ENCODE measurements at regions not wholly inside any gene's neighbourhood (a gene's known extent, or its start where the extent isn't known, plus 50 kb on each side); places are given as distances from the start of the nearest gene placed in this dataset.
"Not testable (repeated sequence)": the region's sequence is repeated elsewhere in the genome, so short reads cannot be mapped to it uniquely, and the experiment has no call there.

- peaks cover 21% of the 10 kb centered on the region for H3K27me3 Mint-ChIP-seq
- peak; percentile 14 for ATAC-seq (replicated peaks)
- no peaks in the 10 kb centered on the region for H3K36me3 Mint-ChIP-seq (ENCODE audit: low read depth)
- H3K4me3 Mint-ChIP-seq, result no peak overlapping the region
- no peaks in the 10 kb centered on the region for H3K4me1 Mint-ChIP-seq
- no peak overlapping the region for H3K27ac Mint-ChIP-seq
- H3K9me3 Mint-ChIP-seq, result no peaks in the 10 kb centered on the region
These were observed 150.5 kb upstream of the THUMPD2 start for GRCh38 chr2:39929531-39929930.

GRCh38 chr2:39925312-39925711 is 146.3 kb upstream of the THUMPD2 start:
- H3K27me3 Mint-ChIP-seq, result peaks cover 8% of the 10 kb centered on the region
- H3K27ac Mint-ChIP-seq, result no peak overlapping the region
- no peak for ATAC-seq (replicated peaks)
- H3K4me3 Mint-ChIP-seq, result no peak overlapping the region
- no peaks in the 10 kb centered on the region for H3K9me3 Mint-ChIP-seq
- H3K36me3 Mint-ChIP-seq (ENCODE audit: low read depth), result no peaks in the 10 kb centered on the region
- no peaks in the 10 kb centered on the region for H3K4me1 Mint-ChIP-seq

DNA sequence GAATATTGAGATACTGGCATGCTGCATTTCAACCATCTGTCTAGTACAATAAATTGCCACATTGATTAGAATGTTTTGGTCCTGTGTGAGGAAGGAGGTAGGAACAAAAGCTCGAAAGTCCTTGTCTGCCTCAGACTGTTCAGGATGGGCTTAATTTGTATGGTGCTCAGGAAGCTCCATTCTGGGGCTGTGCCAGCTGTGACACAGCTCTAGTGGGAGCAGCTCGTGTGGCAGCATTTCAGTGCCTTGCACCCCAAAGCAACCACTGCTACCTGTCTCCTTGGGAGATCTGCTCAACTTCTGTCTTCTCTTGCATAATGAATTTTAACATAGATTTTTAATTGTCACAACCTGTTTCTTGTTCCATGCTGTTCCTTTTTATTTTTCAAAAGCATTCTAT is 144.4 kb upstream of the THUMPD2 start:
- no peak overlapping the region for H3K4me3 Mint-ChIP-seq
- peaks cover 11% of the 10 kb centered on the region for H3K27me3 Mint-ChIP-seq
- no peak overlapping the region for H3K27ac Mint-ChIP-seq
- no peak for ATAC-seq (replicated peaks)
- no peaks in the 10 kb centered on the region for H3K36me3 Mint-ChIP-seq (ENCODE audit: low read depth)
- H3K4me1 Mint-ChIP-seq, result no peaks in the 10 kb centered on the region
- H3K9me3 Mint-ChIP-seq, result no peaks in the 10 kb centered on the region

DNA sequence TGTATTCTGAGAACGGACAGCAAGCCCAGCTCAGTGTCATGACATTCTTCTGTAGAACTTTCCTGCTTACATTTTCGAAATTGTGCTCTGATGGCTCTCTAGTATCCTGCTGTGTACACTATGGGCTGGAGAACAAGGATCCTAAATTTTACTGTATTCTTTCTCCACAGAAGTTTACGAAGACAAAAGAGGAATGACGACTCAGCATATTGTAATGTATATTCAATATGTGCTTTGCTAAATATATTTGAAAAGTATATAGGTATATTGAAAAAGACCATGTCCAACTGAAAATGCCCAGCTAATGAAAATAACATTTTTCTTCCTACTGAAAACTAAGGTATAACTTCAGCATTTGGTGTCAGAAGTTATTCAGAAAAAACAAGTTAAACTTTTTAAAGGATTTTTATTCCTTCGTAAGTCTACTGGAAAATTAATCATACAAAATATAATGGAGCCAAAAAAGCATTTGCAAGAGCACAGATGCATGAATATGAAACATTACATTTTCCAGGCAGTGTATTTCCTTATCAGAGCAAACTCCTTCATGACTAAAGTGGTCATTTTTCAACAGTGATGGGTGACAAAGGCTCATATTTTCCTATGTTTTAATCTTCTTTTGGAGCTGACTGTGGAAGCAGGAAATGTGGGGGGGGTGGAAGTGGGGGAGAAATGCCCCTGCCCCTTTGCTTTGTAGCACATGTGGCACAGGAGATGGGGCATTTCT is 143.8 kb upstream of the THUMPD2 start:
- H3K36me3 Mint-ChIP-seq (ENCODE audit: low read depth), result no peaks in the 10 kb centered on the region
- H3K27me3 Mint-ChIP-seq, result peaks cover 8% of the 10 kb centered on the region
- no peaks in the 10 kb centered on the region for H3K4me1 Mint-ChIP-seq
- no peak overlapping the region for H3K27ac Mint-ChIP-seq
- no peaks in the 10 kb centered on the region for H3K9me3 Mint-ChIP-seq
- no peak overlapping the region for H3K4me3 Mint-ChIP-seq
- ATAC-seq (replicated peaks), result no peak

DNA sequence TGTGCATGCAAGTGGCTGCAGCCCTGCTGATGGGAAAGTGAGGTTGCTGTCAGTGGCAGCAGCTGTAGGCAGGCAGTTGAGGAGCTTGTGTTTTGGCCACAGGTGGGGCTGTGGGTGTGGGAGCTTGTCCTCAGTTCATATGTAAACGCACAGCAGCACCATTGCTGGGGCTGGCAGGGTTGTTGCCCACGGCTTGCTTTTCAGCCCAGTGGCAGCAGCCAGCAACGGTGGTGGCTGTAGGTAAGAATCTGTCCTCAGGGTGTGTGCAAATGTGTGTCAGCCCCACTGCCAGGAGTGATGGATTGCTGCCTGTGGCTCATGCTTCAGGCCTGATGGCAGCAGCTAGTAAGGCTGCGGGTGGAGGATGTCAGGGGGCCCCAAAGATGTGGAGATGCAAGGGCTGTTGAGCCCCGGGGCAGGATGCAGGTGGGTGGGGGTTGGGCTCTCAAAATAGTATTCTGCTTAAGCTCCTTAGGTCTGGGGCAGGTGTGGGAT is 141.3 kb upstream of the THUMPD2 start:
- peaks cover 7% of the 10 kb centered on the region for H3K27me3 Mint-ChIP-seq
- H3K36me3 Mint-ChIP-seq (ENCODE audit: low read depth), result no peaks in the 10 kb centered on the region
- H3K9me3 Mint-ChIP-seq, result no peaks in the 10 kb centered on the region
- H3K4me3 Mint-ChIP-seq, result peak overlapping the region; percentile 11
- ATAC-seq (replicated peaks), result no peak
- no peak overlapping the region for H3K27ac Mint-ChIP-seq
- no peaks in the 10 kb centered on the region for H3K4me1 Mint-ChIP-seq

DNA sequence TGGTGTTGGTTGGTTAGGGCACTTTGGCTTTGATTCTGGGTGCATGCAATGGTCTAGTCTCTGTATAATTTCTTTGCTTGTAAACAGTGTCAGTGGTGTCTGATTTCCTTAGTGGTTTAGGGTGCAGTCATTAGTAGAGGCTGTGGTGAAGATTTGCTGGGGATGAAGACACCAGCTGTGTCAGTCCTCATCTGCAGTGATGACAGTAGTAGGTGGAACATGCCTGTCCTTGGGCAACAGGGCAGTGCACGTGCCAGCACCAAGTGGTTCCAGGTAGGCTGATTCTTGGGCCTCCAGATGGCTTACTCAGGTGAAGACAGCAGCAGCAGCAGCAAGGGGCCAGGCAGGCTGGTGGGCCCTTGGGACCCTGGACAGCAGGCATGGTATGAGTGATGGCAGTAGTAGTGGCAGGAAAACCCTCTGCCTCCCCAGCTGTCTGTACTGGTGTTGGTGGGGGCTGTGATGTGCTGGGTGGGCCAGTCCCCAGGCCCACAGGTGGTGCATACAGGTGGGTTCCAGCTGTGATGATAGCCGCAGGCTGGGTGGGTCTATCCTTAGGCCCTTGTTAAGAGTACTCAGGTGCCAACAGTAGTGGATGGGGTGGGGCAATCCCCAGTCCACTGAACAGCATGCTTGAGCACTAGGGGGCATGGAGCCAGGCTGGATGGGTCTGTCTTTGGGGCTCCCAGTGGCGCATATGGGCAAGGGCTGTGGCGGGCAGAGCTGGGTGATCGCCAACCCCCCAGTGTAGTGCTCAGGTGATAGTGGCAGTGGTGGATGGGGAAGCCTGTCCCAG is 140.7 kb upstream of the THUMPD2 start:
- Mint-ChIP-seq H3K9me3 (no peaks in the 10 kb centered on the region), H3K27ac (no peak overlapping the region), H3K4me3 (peak overlapping the region; percentile 11), H3K27me3 (peaks cover 7% of the 10 kb centered on the region), H3K36me3 (ENCODE audit: low read depth) (no peaks in the 10 kb centered on the region), H3K4me1 (no peaks in the 10 kb centered on the region)
- peak; percentile 74 for ATAC-seq (replicated peaks)

- H3K36me3 Mint-ChIP-seq (ENCODE audit: low read depth), result no peaks in the 10 kb centered on the region
- H3K27me3 Mint-ChIP-seq, result peaks cover 7% of the 10 kb centered on the region
- no peak for ATAC-seq (replicated peaks)
- H3K9me3 Mint-ChIP-seq, result no peaks in the 10 kb centered on the region
- H3K4me1 Mint-ChIP-seq, result no peaks in the 10 kb centered on the region
- no peak overlapping the region for H3K4me3 Mint-ChIP-seq
- H3K27ac Mint-ChIP-seq, result no peak overlapping the region
These were observed 139.8 kb upstream of the THUMPD2 start for GRCh38 chr2:39918886-39919285.

- not testable (repeated sequence) for H3K4me3 Mint-ChIP-seq; H3K27me3 Mint-ChIP-seq; H3K27ac Mint-ChIP-seq; ATAC-seq (replicated peaks); H3K4me1 Mint-ChIP-seq; H3K9me3 Mint-ChIP-seq; H3K36me3 Mint-ChIP-seq (ENCODE audit: low read depth)
These were observed 138.3 kb upstream of the THUMPD2 start for GRCh38 chr2:39917371-39917770.

DNA sequence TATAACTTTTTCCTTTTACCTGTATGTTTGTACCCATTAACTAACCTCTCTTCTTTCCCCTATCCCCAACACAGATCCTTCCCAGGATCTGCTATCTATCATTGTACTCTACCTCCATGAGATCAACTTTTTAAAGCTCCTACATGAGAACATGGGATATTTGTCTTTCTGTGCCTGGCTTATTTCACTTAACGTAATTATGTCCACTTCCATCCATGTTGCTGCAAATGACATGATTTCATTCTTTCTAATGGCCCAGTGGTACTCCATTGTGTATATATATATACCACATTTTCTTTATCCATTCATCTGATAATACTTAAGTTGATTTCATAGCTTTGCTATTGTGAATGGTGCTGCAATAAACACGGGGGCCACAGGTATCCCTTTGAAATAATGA is 135.9 kb upstream of the THUMPD2 start:
- Mint-ChIP-seq H3K4me3 (no peak overlapping the region), H3K36me3 (ENCODE audit: low read depth) (no peaks in the 10 kb centered on the region), H3K27ac (no peak overlapping the region), H3K9me3 (no peaks in the 10 kb centered on the region), H3K27me3 (peaks cover 15% of the 10 kb centered on the region), H3K4me1 (no peaks in the 10 kb centered on the region)
- ATAC-seq (replicated peaks), result no peak

DNA sequence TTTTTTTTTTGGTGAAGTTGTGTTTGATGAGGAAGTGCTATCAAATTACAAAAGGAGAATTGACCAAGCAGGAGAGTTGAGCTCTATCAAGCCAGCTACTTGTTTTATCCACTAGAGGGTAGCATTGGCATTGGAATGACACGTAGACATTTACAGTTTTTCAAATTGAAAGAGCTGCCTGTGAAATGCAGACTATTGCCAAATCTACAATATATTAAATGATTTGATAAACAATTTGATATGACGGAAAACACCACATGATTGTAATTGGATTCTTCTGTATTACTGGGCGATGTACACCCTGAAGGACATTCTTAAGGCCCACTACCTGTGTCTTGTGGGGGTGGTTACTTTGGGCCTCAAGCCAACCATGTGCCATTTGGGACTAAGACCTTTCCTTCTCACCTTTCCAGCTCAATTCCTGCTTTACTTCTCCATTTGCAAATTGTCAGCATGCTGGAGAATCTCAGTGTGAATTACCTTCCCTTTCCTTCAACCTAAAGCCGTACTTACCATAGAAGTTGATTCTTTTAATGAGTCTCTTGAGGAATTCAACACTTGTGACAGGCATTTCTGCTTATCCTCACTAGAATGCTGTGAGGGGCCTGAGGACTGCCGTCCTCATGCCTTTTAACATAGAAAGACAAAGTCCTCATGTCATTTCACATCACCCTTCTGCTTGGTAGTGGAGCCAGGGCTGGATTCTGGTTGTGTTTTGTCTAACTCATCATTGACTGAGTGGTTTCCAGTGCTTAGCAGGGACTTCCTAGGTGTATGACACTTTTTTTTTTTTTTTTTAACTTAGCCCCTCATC is 134.8 kb upstream of the THUMPD2 start:
- Mint-ChIP-seq H3K36me3 (ENCODE audit: low read depth) (no peaks in the 10 kb centered on the region), H3K9me3 (no peaks in the 10 kb centered on the region), H3K4me3 (no peak overlapping the region), H3K27me3 (peaks cover 14% of the 10 kb centered on the region), H3K27ac (no peak overlapping the region), H3K4me1 (no peaks in the 10 kb centered on the region)
- ATAC-seq (replicated peaks), result peak; percentile 32

DNA sequence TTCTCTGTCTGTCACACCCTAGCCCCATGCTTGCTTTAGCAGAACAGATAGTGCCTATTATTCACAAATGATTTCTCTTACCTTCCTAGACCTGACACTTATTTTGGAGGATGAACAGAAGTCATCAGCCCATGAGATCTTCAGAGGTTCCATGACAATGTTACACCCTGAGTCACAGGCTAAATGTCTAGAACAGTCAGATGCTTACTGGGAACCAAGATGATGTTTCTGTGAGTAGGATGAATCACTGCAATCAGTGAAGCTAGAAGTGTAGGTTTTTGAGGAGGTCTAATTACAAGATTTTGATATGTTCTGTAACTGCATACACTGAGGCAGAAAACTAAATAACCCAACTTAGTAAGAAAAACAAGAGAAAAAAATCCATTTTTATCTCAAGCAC is 123.0 kb upstream of the THUMPD2 start:
- Mint-ChIP-seq H3K27me3 (peaks cover 12% of the 10 kb centered on the region), H3K4me1 (no peaks in the 10 kb centered on the region), H3K9me3 (no peaks in the 10 kb centered on the region), H3K36me3 (ENCODE audit: low read depth) (no peaks in the 10 kb centered on the region), H3K27ac (no peak overlapping the region), H3K4me3 (no peak overlapping the region)
- peak; percentile 81 for ATAC-seq (replicated peaks)

GRCh38 chr2:39898934-39899333 is 119.9 kb upstream of the THUMPD2 start:
- Mint-ChIP-seq H3K9me3 (no peaks in the 10 kb centered on the region), H3K27ac (no peak overlapping the region), H3K4me3 (no peak overlapping the region), H3K27me3 (peaks cover 18% of the 10 kb centered on the region), H3K36me3 (ENCODE audit: low read depth) (no peaks in the 10 kb centered on the region), H3K4me1 (no peaks in the 10 kb centered on the region)
- ATAC-seq (replicated peaks), result no peak

- Mint-ChIP-seq H3K36me3 (ENCODE audit: low read depth) (no peaks in the 10 kb centered on the region), H3K9me3 (no peaks in the 10 kb centered on the region), H3K4me1 (no peaks in the 10 kb centered on the region), H3K27me3 (peaks cover 16% of the 10 kb centered on the region), H3K4me3 (no peak overlapping the region), H3K27ac (no peak overlapping the region)
- ATAC-seq (replicated peaks), result no peak
These were observed 118.2 kb upstream of the THUMPD2 start for GRCh38 chr2:39897273-39897672.

- H3K4me1 Mint-ChIP-seq, result no peaks in the 10 kb centered on the region
- no peaks in the 10 kb centered on the region for H3K36me3 Mint-ChIP-seq (ENCODE audit: low read depth)
- peaks cover 21% of the 10 kb centered on the region for H3K27me3 Mint-ChIP-seq
- no peak overlapping the region for H3K4me3 Mint-ChIP-seq
- no peak overlapping the region for H3K27ac Mint-ChIP-seq
- H3K9me3 Mint-ChIP-seq, result no peaks in the 10 kb centered on the region
- no peak for ATAC-seq (replicated peaks)
These were observed 115.0 kb upstream of the THUMPD2 start for GRCh38 chr2:39894082-39894481.
